ENCODE measurements at regions not wholly inside any gene's neighbourhood (a gene's known extent, or its start where the extent isn't known, plus 50 kb on each side); places are given as distances from the start of the nearest gene placed in this dataset.

DNA sequence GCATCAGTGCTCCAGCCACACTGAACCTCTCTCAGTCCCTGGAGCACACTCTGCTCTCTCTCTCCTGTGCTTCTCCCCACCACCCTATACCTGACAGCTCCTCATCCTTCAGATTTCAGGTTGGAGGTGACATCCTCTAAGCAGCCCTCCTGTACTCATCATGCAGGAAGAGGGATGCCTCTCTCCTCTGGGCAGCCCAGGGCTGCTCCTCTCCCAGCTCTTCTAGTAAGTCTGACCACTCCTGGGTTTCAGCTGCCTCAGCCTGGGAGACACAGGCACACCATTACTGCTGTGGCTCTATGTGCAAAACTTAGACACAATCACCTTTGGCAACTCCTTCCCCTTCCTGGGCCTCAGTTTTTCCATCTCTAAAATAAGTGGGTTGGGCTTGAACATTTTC lies 232.4 kb upstream of the BRINP1 start (continued):
- TF ChIP-seq, protein P1, sequence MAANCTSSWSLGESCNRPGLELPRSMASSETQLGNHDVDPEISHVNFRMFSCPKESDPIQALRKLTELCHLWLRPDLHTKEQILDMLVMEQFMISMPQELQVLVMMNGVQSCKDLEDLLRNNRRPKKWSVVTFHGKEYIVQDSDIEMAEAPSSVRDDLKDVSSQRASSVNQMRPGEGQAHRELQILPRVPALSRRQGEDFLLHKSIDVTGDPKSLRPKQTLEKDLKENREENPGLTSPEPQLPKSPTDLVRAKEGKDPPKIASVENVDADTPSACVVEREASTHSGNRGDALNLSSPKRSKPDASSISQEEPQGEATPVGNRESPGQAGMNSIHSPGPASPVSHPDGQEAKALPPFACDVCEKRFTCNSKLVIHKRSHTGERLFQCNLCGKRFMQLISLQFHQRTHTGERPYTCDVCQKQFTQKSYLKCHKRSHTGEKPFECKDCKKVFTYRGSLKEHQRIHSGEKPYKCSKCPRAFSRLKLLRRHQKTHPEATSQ (tag by site-specific recombination; IDR thresholded peaks at IDR 0.05) = no peak
- TF ChIP-seq ZNF548 (tag by site-specific recombination; IDR thresholded peaks at IDR 0.05) = no peak
- TF ChIP-seq, protein P2, sequence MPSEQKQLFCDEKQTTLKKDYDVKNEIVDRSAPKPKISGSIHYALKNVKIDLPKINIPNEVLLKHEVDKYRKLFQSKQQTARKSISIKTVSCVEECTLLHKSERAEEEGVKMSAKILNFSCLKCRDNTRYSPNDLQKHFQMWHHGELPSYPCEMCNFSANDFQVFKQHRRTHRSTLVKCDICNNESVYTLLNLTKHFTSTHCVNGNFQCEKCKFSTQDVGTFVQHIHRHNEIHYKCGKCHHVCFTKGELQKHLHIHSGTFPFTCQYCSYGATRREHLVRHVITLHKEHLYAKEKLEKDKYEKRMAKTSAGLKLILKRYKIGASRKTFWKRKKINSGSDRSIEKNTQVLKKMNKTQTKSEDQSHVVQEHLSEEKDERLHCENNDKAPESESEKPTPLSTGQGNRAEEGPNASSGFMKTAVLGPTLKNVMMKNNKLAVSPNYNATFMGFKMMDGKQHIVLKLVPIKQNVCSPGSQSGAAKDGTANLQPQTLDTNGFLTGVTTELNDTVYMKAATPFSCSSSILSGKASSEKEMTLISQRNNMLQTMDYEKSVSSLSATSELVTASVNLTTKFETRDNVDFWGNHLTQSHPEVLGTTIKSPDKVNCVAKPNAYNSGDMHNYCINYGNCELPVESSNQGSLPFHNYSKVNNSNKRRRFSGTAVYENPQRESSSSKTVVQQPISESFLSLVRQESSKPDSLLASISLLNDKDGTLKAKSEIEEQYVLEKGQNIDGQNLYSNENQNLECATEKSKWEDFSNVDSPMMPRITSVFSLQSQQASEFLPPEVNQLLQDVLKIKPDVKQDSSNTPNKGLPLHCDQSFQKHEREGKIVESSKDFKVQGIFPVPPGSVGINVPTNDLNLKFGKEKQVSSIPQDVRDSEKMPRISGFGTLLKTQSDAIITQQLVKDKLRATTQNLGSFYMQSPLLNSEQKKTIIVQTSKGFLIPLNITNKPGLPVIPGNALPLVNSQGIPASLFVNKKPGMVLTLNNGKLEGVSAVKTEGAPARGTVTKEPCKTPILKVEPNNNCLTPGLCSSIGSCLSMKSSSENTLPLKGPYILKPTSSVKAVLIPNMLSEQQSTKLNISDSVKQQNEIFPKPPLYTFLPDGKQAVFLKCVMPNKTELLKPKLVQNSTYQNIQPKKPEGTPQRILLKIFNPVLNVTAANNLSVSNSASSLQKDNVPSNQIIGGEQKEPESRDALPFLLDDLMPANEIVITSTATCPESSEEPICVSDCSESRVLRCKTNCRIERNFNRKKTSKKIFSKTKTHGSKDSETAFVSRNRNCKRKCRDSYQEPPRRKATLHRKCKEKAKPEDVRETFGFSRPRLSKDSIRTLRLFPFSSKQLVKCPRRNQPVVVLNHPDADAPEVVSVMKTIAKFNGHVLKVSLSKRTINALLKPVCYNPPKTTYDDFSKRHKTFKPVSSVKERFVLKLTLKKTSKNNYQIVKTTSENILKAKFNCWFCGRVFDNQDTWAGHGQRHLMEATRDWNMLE (tag by site-specific recombination; conservative IDR thresholded peaks at IDR 0.05; ENCODE audit: low read depth) = no peak

DNA sequence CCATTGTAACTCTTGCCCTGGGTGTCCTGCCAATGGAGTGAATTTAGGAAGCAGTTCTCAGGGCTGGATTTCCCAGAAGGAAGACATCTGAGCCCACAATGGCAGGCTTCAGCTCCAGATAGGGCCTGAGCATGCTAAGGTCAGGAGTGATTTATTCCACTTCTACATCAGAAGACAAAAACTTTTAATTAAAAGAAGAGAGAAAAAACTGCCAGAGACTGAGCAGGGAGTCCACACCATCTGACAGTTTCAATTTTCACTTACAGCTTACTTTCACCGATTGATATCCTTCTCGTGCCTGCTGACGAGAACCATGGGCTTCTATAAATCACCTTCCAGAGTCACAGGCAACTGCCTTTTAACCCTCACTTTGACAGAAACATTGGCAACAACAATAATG lies 228.3 kb upstream of the BRINP1 start:
- no peak overlapping the region for H3K4me3 ChIP-seq (ENCODE audit: low read depth, low read length)
- TF ChIP-seq ZNF416 (tag by site-specific recombination; IDR thresholded peaks at IDR 0.05) = no peak
- TF ChIP-seq ZNF555 (tag by site-specific recombination; conservative IDR thresholded peaks at IDR 0.05) = no peak
- TF ChIP-seq ZNF623 (tag by site-specific recombination; IDR thresholded peaks at IDR 0.05) = no peak
- no peak for TF ChIP-seq KLF9 (tag by site-specific recombination; IDR thresholded peaks at IDR 0.05; ENCODE audit: low read depth)
- TF ChIP-seq ZNF785 (tag by site-specific recombination; IDR thresholded peaks at IDR 0.05) = no peak
- TF ChIP-seq, protein P3, sequence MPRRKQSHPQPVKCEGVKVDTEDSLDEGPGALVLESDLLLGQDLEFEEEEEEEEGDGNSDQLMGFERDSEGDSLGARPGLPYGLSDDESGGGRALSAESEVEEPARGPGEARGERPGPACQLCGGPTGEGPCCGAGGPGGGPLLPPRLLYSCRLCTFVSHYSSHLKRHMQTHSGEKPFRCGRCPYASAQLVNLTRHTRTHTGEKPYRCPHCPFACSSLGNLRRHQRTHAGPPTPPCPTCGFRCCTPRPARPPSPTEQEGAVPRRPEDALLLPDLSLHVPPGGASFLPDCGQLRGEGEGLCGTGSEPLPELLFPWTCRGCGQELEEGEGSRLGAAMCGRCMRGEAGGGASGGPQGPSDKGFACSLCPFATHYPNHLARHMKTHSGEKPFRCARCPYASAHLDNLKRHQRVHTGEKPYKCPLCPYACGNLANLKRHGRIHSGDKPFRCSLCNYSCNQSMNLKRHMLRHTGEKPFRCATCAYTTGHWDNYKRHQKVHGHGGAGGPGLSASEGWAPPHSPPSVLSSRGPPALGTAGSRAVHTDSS (tag by site-specific recombination; IDR thresholded peaks at IDR 0.05) = no peak
- no peak for TF ChIP-seq ZNF777 (tag by site-specific recombination; IDR thresholded peaks at IDR 0.05; ENCODE audit: borderline replicate concordance)
- no peak for TF ChIP-seq ZNF394 (tag by site-specific recombination; IDR thresholded peaks at IDR 0.05; ENCODE audit: borderline replicate concordance)
- TF ChIP-seq ZNF23 (tag by site-specific recombination; IDR thresholded peaks at IDR 0.05; ENCODE audit: borderline replicate concordance) = no peak
- TF ChIP-seq GLIS1 (tag by site-specific recombination; IDR thresholded peaks at IDR 0.05) = no peak
- no peak for TF ChIP-seq ZXDB (tag by site-specific recombination; IDR thresholded peaks at IDR 0.05)
- TF ChIP-seq ZNF16 (tag by site-specific recombination; IDR thresholded peaks at IDR 0.05; ENCODE audit: low read depth) = no peak
- no peak for TF ChIP-seq ZNF843 (tag by site-specific recombination; IDR thresholded peaks at IDR 0.05)
- no peak overlapping the region for H3K27ac ChIP-seq (ENCODE audit: extremely low read depth, low read depth, low read length)
- no peaks in the 10 kb centered on the region for H3K4me1 ChIP-seq (ENCODE audit: control insufficient read depth, insufficient read depth, low read length)
- ChIA-PET POLR2A (no interaction called here), CTCF (interaction anchor here (0.7 kb wide), 1 partner anchor 422 kb away, joined by 3 read pairs; no protein-coding TSS in a partner anchor)
- no peaks in the 10 kb centered on the region for H3K36me3 ChIP-seq (ENCODE audit: control insufficient read depth in 2 of 2, insufficient read depth in 1 of 2, low read length in 2 of 2)
- no peaks in the 10 kb centered on the region for H3K9me3 ChIP-seq (ENCODE audit: control insufficient read depth, insufficient read depth, low read depth, low read length)

DNA sequence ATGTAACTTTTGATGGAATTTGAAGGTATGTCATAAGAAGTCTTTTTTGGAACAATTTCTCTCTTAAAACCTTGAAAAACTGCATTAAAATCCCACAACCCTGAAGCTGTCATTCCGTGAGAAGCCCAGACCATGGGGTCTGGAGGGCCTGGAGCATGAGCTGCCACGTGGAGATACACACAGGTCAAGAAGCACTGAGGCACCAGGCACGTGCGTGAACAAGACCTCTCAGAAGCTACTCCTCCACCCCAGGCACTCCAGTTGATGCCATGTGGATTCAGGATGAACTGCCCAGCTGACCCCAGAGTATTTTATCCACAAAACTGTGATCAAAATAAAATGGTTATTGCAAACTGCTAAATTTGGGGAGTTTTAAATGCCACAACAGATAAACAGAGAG lies 227.5 kb upstream of the BRINP1 start:
- CTCF ChIA-PET = no interaction called here

More for the DNA sequence above, 227.5 kb upstream of the BRINP1 start:
- TF ChIP-seq, protein P4, sequence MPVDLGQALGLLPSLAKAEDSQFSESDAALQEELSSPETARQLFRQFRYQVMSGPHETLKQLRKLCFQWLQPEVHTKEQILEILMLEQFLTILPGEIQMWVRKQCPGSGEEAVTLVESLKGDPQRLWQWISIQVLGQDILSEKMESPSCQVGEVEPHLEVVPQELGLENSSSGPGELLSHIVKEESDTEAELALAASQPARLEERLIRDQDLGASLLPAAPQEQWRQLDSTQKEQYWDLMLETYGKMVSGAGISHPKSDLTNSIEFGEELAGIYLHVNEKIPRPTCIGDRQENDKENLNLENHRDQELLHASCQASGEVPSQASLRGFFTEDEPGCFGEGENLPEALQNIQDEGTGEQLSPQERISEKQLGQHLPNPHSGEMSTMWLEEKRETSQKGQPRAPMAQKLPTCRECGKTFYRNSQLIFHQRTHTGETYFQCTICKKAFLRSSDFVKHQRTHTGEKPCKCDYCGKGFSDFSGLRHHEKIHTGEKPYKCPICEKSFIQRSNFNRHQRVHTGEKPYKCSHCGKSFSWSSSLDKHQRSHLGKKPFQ (tag by site-specific recombination; IDR thresholded peaks at IDR 0.05) = no peak
- no peak for TF ChIP-seq SP3 (tag by site-specific recombination; IDR thresholded peaks at IDR 0.05)
- TF ChIP-seq FEZF1 (tag by site-specific recombination; IDR thresholded peaks at IDR 0.05) = no peak
- TF ChIP-seq, protein P5, sequence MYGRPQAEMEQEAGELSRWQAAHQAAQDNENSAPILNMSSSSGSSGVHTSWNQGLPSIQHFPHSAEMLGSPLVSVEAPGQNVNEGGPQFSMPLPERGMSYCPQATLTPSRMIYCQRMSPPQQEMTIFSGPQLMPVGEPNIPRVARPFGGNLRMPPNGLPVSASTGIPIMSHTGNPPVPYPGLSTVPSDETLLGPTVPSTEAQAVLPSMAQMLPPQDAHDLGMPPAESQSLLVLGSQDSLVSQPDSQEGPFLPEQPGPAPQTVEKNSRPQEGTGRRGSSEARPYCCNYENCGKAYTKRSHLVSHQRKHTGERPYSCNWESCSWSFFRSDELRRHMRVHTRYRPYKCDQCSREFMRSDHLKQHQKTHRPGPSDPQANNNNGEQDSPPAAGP (tag by site-specific recombination; IDR thresholded peaks at IDR 0.05) = no peak
- no peak for TF ChIP-seq ZNF837 (tag by site-specific recombination; IDR thresholded peaks at IDR 0.05)
- TF ChIP-seq YY1 (tag by site-specific recombination; IDR thresholded peaks at IDR 0.05) = no peak
- no peak for TF ChIP-seq HOXD13 (CRISPR knock-in tag; IDR thresholded peaks at IDR 0.05; ENCODE audit: borderline replicate concordance)
- no peak for TF ChIP-seq ZNF555 (tag by site-specific recombination; conservative IDR thresholded peaks at IDR 0.05)
- TF ChIP-seq KLF16 (tag by site-specific recombination; IDR thresholded peaks at IDR 0.05) = no peak
- TF ChIP-seq ZNF391 (tag by site-specific recombination; IDR thresholded peaks at IDR 0.05; ENCODE audit: borderline replicate concordance, low read depth) = no peak
- Histone ChIP-seq H3K27ac (ENCODE audit: extremely low read depth, low read depth, low read length) (no peak overlapping the region), H3K9me3 (ENCODE audit: control insufficient read depth, insufficient read depth, low read depth, low read length) (no peaks in the 10 kb centered on the region), H3K4me1 (ENCODE audit: control insufficient read depth, insufficient read depth, low read length) (no peaks in the 10 kb centered on the region), H3K36me3 (ENCODE audit: control insufficient read depth in 2 of 2, insufficient read depth in 1 of 2, low read length in 2 of 2) (no peaks in the 10 kb centered on the region), H3K4me3 (ENCODE audit: low read depth, low read length) (no peak overlapping the region)
- POLR2A ChIA-PET = no interaction called here

Measured in HEK293 (cell line).